ENCODE measurements at regions not wholly inside any gene's neighbourhood (a gene's known extent, or its start where the extent isn't known, plus 50 kb on each side); places are given as distances from the start of the nearest gene placed in this dataset.

DNA sequence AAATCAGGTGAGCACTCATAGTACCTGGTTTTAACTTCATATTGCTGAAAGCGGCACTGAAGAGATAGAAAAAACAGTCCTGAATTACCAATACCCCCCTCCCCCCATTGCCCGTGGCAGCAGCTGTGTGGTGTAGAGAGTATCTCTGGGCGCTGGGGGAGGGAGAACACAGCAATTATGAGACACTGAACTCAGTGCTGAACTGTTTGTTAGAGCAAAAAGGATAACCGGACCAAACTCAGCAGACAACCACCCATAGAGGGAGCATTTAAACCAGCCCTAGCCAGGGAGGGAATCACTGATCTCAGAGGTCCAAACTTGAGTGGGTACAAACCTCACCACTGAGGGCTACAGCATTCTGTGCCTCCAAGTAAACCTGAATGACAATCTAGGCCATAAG, 457.4 kb upstream of the TEX13C start:
- Histone ChIP-seq H3K36me3 (no peaks in the 10 kb centered on the region), H3K27me3 (peaks cover 0 to 4% (median 0%) of the 10 kb centered on the region in 4 donors), H3K27ac (no peak overlapping the region), H3K9me3 (no peaks in the 10 kb centered on the region), H3K4me1 (no peaks in the 10 kb centered on the region), H3K4me3 (no peak overlapping the region)
- no peak for FAIRE-seq
- no peak for DNase-seq
- intact Hi-C loops (cut with DNase I): no loop called here
- WGBS, 2 donors: 53 to 55% methylated on average over 4 of the region's 4 CpGs
- TF ChIP-seq, protein P1, sequence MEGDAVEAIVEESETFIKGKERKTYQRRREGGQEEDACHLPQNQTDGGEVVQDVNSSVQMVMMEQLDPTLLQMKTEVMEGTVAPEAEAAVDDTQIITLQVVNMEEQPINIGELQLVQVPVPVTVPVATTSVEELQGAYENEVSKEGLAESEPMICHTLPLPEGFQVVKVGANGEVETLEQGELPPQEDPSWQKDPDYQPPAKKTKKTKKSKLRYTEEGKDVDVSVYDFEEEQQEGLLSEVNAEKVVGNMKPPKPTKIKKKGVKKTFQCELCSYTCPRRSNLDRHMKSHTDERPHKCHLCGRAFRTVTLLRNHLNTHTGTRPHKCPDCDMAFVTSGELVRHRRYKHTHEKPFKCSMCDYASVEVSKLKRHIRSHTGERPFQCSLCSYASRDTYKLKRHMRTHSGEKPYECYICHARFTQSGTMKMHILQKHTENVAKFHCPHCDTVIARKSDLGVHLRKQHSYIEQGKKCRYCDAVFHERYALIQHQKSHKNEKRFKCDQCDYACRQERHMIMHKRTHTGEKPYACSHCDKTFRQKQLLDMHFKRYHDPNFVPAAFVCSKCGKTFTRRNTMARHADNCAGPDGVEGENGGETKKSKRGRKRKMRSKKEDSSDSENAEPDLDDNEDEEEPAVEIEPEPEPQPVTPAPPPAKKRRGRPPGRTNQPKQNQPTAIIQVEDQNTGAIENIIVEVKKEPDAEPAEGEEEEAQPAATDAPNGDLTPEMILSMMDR (IDR thresholded peaks at IDR 0.05): no peak
- no peak for ATAC-seq

GRCh38 chrX:124863303-124863702, 456.4 kb upstream of the TEX13C start:
- DNase-seq: no peak
- H3K4me3 ChIP-seq: no peak overlapping the region

DNA sequence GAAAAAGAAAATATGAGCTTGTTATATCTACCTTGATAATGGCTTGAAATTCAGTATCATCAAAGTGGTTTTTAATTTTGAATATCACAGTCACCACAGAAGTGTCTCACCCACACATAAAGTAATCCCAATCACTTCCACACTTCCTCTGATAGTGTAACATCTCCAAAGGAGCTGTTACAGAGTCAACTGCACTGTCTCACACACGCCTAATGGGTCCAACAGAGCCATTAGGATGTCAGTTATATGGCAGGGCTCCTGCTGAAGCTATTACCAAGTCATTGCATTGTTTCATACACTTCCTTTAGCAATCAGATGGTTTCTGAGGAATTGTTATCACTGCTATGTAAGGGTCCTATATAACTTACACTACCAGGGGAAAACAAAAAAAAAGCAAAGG, 432.1 kb upstream of the TEX13C start:
- Histone ChIP-seq H3K9me3 (no peaks in the 10 kb centered on the region), H3K36me3 (no peaks in the 10 kb centered on the region), H3K27me3 (peaks cover 0 to 4% (median 1%) of the 10 kb centered on the region in 4 donors), H3K4me1 (no peaks in the 10 kb centered on the region), H3K27ac (no peak overlapping the region), H3K4me3 (no peak overlapping the region)
- FAIRE-seq (no peak), DNase-seq (no peak), ATAC-seq (no peak)
- TF ChIP-seq, protein P1 (IDR thresholded peaks at IDR 0.05): no peak
- 9 to 28% methylated on average over 1 of the region's 1 CpG for whole genome bisulfite sequencing, 2 donors
- intact Hi-C loops (cut with DNase I): no loop called here

More at GRCh38 chrX:124863303-124863702, 456.4 kb upstream of the TEX13C start:
- intact Hi-C loops (cut with DNase I): no loop called here
- Histone ChIP-seq H3K4me1 (no peaks in the 10 kb centered on the region), H3K27me3 (peaks cover 0 to 4% (median 0%) of the 10 kb centered on the region in 4 donors), H3K36me3 (no peaks in the 10 kb centered on the region), H3K9me3 (no peaks in the 10 kb centered on the region), H3K27ac (no peak overlapping the region)
- no peak for ATAC-seq
- WGBS, 2 donors: 42 to 60% methylated on average over 5 of the region's 5 CpGs
- TF ChIP-seq, protein P1 (IDR thresholded peaks at IDR 0.05): no peak
- FAIRE-seq: no peak

- WGBS, 2 donors: 32 to 36% methylated on average over 4 of the region's 4 CpGs
- no peaks in the 10 kb centered on the region for H3K4me1 ChIP-seq
- peaks cover 0 to 11% (median 0%) of the 10 kb centered on the region in 4 donors for H3K27me3 ChIP-seq
- ATAC-seq (no peak), FAIRE-seq (no peak), DNase-seq (no peak)
- no peaks in the 10 kb centered on the region for H3K9me3 ChIP-seq
- TF ChIP-seq, protein P1 (IDR thresholded peaks at IDR 0.05): no peak
- intact Hi-C loops (cut with DNase I): no loop called here
- H3K4me3 ChIP-seq: no peak overlapping the region
- H3K36me3 ChIP-seq: no peaks in the 10 kb centered on the region
- no peak overlapping the region for H3K27ac ChIP-seq
Observed at GRCh38 chrX:124895947-124896346, 423.7 kb upstream of the TEX13C start.

DNA sequence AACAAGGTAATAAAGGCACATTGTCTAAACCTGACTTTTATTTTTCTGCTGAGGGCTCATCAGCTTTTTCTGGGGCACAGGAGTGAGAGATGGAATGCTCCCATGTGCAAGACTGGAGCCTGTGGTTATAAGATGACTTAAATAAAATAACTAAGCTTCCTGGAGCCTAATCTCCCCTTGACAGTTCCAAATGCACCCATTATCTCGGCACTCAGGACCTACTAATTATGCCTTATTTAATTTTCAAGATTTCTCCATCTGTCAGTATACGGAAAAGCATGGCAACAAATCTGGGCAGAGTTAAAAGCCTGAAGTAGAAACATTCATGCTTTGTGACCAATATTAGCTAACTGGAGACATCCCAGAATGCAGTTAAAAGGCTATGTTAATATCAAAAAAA, 416.7 kb upstream of the TEX13C start:
- TF ChIP-seq, protein P1 (IDR thresholded peaks at IDR 0.05): no peak
- Histone ChIP-seq H3K27ac (no peak overlapping the region), H3K27me3 (peaks cover 0 to 4% (median 0%) of the 10 kb centered on the region in 4 donors), H3K4me1 (no peaks in the 10 kb centered on the region), H3K36me3 (no peaks in the 10 kb centered on the region), H3K9me3 (no peaks in the 10 kb centered on the region), H3K4me3 (no peak overlapping the region)
- intact Hi-C loops (cut with DNase I): no loop called here
- DNase-seq (no peak), ATAC-seq (no peak), FAIRE-seq (no peak)
- 42 to 47% methylated on average over 2 of the region's 2 CpGs for WGBS, 2 donors
